ENCODE measurements at regions not wholly inside any gene's neighbourhood (a gene's known extent, or its start where the extent isn't known, plus 50 kb on each side); places are given as distances from the start of the nearest gene placed in this dataset.
A peak's percentile ranks its signal among the peaks of the same experiment; 100 is the strongest.
"Not testable (repeated sequence)": the region's sequence is repeated elsewhere in the genome, so short reads cannot be mapped to it uniquely, and the experiment has no call there.

DNA sequence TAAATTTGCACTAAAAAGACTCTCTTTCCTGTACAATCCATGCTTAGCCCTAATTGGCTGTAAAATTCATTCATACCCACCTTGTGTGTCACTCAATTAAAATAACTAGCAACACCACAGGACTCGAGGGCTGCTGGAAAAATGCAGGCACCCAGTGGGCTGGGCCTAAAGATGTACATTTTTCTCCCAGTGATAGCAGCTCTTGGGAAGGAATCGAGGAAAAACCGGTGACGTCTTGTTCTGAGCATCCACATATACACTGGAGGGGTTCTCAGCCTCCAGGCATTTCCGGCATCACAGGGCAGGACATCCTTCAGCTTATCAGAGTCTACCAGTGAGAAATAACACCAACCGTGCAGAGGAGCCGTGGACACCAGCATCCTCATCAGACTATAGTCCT lies 85.8 kb upstream of the PITRM1 start:
- peak; percentile 45 for DNase-seq

DNA sequence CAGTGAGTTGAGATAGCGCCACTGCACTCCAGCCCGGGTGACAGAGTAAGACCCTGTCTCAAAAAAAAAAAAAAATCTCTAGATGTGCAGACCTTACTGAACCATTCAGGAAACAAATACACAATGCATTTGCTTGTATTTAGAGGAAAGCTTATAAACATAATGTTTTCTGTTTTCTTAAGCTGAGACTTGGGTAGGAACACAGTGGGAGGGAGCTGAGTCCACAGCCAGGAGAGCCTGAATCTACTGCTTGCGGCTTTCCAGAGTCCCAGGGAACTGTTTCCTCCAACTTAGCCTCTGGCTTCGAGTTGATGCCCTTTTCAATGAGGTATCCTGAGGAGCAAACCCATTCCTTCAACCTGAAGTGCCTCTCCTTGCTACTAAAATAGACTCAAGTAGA lies 83.0 kb upstream of the PITRM1 start:
- no peak for DNase-seq

DNA sequence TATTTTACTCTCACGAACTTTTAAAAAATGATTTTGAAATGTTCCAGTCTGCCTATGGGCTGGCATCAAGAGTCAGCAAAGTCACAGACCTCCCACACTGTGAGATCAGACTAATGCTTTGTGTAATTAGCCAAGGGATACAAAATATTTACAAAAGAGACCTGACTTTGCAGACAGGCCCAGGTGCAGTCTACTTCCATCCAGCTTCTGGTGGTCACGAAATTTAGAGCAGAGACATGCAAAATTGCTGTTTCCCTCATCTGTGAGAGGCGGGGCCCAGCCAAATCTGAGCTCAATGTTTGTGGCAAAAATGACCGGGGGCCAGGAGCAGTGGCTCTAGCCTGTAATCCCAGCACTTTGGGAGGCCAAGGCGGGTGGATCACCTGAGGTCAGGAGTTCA lies 82.5 kb upstream of the PITRM1 start:
- no peak for DNase-seq

DNA sequence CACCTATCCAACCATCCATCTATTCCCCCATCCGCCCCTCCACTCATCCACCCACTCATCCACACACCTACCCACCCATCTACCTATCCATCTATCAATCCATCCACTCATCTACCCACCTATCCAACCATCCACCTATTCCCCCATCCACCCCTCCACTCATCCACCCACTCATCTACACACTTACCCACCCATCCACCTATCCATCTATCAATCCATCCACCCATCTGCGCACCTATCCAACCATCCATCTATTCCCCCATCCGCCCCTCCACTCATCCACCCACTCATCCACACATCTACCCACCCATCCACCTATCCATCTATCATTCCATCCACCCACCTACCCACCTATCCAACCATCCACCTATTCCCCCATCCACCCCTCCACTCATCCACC lies 81.4 kb upstream of the PITRM1 start:
- DNase-seq, result not testable (repeated sequence)

DNA sequence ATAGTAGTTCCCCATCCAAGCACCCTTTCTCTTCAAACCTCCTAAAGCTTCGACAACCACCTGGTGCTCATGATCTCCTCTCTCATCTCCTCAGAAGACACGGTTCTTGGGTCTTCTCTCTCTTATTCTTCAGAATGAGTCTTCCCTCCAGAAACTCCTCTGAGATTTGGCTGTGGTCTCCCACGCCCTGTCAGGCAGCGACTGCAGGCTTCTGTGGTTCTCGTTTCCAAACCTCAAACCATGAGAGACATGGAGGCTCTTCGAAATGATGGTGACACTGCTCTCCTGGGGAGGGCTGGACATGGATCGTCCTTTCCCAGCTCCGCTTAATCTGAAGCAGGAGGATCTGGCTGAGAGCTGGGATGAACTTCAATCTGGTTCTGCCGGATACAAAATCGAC lies 78.6 kb upstream of the PITRM1 start:
- no peak for DNase-seq

DNA sequence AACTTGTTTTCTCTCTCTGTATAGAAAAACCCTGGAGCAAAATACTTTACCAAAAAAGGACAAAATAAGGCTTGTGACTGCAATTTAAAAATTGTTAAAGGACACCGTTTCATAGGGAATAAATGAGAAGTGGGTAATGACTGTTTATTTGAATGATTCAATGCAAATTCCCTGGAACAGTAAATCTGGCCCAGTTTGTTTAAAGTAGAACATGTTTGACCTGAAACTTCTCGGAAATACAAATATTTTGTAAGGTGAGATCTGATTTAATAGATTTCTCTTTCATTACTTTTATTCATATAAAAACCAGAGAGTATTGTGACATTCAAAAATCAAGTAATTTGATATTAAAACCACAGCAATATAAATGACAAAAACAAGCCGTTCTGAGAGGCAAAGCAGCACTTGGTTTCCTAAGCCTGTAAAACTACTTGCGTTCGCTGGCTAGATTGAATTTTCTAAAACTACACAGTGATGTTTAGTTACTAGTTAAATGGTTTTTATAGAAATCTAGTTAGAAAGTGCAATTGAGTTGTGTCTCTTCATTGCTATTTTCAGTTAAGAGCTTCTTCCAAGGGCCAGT lies 76.8 kb upstream of the PITRM1 start:
- no peak for DNase-seq

DNA sequence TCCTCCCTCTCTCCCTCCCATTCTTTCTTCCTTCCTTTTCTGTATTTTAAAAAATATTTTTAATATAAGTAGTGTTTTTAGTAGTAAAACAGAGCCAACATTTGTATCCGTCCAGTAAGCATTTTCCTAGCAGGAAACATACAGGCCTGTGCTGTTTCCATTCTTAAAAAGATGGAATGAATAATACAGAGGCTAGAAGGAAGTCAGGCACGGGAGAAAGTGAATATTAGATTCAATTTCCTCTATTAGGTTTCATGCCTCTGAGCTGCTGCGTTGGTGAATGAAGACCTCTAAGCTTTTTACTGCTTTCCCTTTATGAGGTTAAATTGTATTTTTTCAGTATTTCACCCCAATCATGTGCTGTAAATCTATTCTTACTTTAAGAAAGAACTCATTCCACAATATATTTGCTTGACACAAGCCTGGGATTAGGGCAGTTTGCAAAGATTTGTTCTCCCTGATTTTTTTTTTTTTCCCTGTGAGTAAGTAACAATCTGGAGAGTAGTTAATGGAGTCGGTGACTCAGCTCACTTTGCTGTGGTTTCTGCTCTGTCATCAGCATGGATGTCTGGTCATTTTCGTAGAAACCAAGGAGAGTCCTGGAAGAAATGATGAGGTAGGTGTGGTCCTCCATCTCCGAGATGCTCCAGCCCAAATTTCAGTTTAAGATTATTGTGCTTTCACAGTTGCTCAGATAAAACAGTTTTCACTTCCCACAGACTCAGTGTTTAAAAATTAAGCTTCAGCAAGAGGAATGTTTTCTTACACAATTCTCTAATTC lies 76.1 kb upstream of the PITRM1 start:
- peak; percentile 96 for DNase-seq

DNA sequence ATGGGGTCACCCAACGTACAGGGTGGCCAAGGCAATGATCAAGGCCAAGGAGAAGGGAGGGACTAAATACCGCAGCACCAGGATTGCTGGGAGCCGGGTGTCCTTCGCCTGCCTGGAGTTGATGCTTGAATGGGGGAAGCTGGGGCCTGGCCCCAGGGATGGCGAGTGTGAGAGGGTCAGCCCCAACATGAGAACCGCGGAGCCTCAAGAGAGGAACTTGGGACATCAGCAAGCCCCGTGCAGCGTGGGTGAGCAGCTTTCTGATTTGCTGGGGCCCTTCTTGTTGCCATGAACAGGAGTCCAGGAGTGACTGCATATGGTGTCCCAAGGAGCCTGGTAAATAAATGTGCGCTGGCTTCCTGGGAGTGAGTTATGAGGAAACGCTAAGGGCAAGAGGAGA lies 72.8 kb upstream of the PITRM1 start:
- no peak for DNase-seq

DNA sequence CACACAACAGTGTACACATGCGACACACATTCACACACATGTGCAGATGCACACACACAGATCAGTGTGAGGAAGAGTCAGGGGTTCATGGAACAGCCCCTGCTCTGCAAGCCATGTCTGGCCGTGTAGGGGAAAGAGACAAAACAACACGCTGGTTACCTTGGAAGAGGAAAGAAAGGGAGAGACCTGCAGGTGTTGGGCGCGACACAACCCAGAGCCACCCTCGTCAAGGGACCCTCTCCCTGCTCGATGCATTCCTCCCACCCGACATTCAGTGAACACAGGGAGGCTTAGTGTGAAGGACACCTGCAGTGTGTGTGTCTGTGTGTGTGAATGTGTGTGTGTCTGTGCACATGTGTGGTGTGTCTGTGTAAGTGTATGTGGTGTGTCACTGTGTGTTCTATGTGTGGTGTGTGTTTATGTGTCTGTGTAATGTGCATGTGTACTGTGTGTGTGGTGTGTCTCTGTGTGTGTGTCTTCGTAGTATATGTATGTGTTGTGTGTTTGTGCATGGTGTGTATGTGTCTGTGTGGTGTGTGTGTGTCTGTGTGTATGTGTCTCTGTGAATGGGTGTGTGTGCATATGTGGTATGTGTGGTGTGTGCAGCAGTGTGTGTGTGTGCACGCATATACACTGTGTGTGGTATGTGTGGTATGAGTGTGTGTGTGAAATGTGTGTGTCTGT lies 69.5 kb upstream of the PITRM1 start:
- DNase-seq, result no peak

DNA sequence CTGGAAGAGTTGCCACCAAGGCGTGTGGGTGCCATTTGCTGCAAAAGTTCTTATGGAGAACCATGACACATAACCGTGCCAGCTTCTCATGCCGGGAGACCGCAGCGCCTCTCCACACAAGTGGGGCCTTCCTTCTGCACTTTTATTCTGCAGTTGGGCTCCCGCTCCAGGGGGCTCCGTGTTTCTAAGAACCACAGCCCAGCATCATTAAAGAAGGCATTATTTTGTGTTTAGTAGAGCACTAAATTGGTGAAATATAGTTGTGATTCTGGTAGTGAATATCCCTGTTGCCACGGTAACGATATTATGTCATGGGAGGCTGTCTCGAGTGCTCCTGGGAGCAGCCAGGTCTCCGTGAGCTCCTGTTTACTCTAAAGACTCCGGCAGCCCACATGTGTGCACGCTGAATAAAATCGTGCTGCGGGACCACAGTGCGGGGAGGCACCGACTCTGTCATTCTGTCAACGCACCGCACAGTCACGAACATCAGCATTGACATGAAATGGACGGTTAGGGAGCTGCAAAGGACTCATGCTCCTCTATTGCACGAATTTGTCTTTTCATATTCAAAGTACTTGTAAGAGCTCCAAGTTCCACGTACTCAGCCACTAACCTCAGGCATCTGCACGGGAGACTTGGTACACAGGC lies 68.8 kb upstream of the PITRM1 start:
- DNase-seq, result no peak

DNA sequence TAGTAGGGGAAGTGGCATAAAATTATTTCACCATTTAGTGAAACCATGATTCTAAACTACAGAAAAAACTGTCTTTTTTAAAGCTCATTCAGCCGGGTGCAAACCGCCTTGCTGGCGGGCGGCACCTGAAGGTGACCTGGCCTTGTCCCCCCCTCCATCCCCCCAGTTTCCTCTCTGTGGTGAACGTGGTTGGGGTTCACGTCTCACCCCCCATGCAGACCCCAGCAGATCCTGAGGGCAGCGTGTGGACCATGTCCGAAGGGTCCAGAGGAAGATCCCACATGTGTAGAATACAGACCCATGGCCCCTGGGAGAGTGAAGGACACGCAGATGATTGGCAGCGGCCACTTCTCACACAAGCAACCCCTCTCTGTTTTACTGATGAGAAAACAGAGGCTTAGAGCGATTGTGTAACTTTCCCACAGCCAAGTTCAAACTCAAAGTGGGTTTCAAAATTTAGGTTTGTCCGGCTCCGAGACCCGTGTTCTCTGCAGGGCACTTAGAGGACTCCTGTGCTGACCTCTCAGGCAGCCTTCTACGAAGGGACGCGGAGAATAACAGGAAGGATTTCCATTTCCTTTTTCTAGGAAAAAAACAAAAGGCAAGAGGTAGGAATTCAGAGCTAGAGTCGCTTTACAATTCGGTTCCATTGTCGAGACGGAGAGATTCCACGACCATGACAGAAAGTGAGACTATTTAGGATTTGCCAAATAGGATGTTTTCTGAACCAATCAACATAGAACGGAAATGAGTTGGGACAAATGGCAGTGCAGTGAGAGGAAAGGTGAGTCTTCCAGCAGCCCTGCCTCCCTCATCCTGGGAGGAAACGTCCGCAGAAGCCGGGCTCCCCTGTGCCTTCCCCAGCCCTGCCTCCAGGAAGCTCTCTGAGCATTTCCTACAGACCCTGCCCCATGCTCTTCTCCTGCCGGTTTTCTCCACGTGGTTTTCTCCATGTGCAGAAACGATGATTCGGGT lies 67.6 kb upstream of the PITRM1 start:
- DNase-seq, result no peak

DNA sequence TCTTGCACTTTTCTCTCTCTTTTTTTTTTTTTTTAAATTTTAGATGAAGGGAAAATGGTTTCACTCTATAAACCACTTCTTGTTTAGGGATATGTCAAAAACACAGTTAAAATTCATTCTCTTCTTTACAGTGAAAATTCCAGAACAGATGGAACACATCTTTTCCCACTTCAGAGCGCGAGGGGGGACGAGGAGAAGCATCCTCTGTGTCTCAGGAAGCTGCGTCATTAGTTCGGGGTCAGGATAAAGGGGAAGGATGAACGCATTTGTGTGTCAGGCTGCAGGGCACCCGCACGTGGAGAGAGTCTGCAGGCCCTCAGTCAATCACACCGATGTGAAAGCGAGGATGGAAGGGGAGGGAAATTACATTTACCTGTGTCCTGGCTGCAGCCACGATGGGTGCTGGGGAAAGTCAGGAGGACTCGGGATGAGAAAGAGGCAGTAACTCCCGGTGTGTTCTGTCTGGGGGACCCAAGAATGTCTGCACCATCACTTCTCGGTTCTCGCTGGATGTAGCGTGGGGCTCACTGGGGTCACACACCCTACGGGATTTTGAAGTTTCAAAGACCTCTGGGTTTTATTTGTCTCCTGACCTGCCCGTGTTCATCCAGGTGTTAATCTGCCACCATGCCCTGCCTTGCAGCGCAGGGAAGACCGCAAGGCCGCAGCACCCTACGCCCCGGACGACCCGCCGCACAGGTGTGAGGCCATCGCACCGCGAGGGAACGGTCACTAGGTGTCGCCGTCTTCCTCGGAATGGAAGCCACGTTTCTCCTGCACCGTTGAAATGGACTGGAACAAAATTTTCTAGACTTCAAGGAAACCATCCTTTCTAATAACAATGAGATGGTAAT lies 66.7 kb upstream of the PITRM1 start:
- peak; percentile 60 for DNase-seq

DNA sequence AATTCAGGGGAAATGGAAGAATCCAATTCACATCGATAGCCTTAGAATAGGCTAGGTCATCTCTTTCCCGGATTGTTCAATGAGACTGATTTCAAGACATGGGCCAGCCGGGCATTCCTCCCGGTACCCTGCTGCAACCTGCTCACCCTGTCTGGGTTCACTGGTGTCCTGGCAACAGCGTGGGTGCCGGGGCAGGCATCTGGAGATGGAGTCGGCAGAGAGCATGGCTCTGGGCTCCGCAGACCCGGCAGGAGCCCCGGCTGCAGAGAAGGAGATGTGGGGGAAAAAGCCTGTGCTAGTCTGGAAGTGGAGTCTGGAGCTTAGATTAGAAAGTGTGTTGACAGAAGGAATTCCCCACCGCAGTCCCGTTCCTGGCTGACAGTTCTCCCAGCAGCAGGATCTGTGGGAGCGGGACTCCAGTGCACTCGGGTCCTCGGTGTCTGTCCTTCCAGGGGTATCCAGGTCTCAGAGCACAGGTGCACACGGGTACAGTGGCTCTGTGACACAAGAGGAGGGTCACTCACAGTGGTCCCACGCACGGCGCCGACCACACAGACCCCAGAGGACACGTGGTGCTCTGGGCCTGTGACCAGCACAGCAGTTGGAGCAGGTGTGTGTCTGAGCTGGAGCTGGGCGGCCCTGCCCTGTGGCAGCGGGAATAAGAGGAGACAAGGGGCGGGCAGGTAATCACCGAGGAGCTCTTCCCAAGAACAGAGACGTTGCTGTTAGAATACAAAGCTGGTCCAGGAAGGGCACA lies 65.7 kb upstream of the PITRM1 start:
- no peak for DNase-seq

DNA sequence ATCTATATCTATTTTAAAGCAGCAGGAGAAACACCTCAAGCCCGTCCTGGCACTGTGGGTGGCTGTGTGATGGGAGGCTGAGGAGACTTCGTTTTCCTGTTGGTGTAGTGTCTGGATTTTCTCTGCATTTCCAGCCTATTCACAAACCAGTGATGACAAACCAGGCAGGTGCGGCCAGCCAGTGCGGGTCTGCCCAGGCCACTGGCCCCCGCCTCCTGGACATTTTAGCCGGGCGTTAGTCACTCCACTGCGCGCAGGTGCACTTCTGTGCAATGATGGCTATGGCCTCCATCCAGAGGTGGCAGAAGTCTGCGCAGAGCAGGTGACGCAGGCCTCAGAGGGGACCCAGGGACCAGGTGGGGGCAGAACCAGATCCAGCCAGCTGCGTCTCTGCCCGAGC lies 64.9 kb upstream of the PITRM1 start:
- DNase-seq, result no peak

DNA sequence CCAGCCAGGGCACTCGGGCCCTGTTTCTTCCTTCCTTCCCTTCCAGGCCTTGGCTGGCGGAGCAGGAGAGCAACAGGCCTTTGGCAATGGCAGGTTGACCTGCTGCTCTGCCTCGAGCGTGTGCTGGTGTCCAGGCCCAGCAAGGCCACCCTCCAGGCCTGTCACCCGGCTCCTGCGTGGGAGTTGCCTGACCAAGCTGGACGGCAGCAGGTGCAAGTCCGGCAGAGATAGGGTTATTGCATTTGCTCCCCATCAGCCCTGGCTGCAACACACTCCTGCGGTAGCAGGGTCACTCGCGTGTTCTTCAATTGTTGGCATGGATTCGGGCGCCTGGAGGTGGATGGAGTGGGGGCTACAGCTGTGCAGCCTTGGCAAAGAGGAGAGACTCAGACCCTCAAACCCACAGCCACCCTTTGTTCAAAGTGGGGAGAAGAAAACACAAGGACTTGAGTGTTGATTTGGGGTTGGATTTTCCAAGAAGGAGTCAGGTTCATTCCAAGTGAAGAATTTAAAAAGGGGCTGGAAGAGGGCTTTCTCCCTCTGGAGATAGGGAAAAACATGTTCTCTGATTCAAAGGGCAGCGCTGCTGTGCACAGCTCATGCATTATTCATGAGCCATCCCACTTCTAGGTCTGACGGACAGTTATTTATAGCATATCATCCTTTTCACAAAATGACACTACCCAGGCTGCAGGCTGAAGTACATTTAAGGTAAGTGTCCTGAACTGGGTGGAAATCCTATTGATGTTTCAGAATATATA lies 64.2 kb upstream of the PITRM1 start:
- no peak for DNase-seq

DNA sequence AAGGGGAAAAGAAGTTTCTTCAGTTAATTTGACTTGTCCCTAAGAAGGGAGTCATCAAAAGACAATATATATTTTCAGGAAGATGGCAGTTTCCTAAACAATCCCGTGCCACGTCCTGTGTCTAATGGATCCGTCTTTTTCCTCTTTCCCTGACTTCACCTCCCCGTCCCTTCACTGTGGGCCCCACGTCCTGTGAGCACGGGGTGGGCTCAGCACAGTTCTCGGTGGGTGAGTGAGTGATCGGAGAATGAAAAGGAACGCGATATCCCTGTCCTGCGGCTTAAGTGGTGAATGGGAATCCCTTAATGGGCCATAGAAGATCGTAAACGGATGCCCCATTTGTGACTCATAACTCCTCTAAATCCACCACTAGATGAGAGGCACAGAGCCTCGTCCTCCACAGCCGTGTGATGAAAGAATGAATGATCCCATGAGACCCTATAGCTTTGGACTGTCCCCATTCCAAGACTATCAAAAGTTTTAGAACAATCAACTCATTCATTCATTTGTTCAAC lies 63.5 kb upstream of the PITRM1 start:
- no peak for DNase-seq

DNA sequence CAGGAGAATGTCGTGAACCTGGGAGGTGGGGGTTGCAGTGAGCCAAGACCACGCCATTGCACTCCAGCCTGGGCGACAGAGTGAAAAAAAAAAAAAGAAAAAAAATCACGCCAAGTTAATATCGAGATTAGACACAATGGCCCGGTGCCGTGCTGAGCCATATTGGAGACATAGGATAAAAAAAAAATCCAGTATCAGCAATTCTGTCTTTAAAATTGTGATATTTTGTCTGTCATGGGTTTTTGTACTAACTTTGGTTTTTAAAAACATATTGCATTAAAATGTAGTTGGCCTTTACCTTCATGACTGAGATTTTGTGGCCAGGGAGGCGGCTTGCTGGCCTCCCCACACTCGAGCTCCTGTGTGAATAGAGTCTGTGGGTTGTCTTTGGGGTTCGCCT lies 62.8 kb upstream of the PITRM1 start:
- DNase-seq, result no peak

DNA sequence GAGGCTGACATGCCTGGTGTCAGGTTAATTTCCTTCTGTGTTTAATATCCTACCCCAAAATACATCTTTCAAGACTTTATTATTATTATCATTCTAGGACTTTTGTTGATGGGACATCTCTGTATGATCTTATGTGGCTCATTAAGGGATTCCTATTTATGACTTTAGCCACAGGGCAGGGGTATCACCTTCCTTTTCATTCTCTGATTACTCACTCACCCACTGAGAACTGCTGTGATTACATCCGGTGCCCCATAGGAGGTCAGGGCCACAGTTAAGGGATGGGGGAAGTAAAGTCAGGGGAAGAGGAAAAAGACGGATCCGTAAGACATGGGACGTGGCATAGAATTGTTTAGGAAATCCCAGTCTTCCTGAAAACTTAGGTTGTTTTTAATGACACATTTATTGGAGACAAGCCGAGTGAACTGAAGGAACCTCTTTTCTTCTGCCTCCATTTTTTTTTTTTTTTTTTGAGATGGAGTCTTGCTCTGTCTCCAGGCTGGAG lies 61.0 kb upstream of the PITRM1 start:
- DNase-seq, result no peak
